ENCODE measurements at regions not wholly inside any gene's neighbourhood (a gene's known extent, or its start where the extent isn't known, plus 50 kb on each side); places are given as distances from the start of the nearest gene placed in this dataset.

GRCh38 chr5:174376726-174377373, 331.3 kb downstream of the NSG2 start:
- Histone ChIP-seq H3K27me3 (no peaks in the 10 kb centered on the region), H3K9me3 (no peaks in the 10 kb centered on the region), H3K27ac (no peak overlapping the region), H3K36me3 (no peaks in the 10 kb centered on the region), H3K4me1 (no peaks in the 10 kb centered on the region), H3K4me3 (no peak overlapping the region)
- TF ChIP-seq CTCF (IDR thresholded peaks at IDR 0.05), result no peak
- no peak for TF ChIP-seq POLR2A (IDR thresholded peaks at IDR 0.05)
- no peak for TF ChIP-seq POLR2AphosphoS5 (IDR thresholded peaks at IDR 0.05)
- DNase-seq (ENCODE audit: low spot score in 2 of 2), result no peak
- intact Hi-C loops (cut with DNase I; ENCODE audit: low total_unique reads), result no loop called here

- no peak for DNase-seq (ENCODE audit: low spot score in 2 of 2)
- no peaks in the 10 kb centered on the region for H3K36me3 ChIP-seq
- intact Hi-C loops (cut with DNase I; ENCODE audit: low total_unique reads), result no loop called here
- H3K4me3 ChIP-seq, result no peak overlapping the region
- TF ChIP-seq CTCF (IDR thresholded peaks at IDR 0.05), result no peak
- TF ChIP-seq POLR2A (IDR thresholded peaks at IDR 0.05), result no peak
- TF ChIP-seq POLR2AphosphoS5 (IDR thresholded peaks at IDR 0.05), result no peak
- no peaks in the 10 kb centered on the region for H3K4me1 ChIP-seq
- no peaks in the 10 kb centered on the region for H3K27me3 ChIP-seq
- no peak overlapping the region for H3K27ac ChIP-seq
- H3K9me3 ChIP-seq, result no peaks in the 10 kb centered on the region
These were observed 332.8 kb downstream of the NSG2 start for GRCh38 chr5:174378121-174378874.

GRCh38 chr5:174380311-174380710, 334.8 kb downstream of the NSG2 start:
- no peak overlapping the region for H3K4me3 ChIP-seq
- no peaks in the 10 kb centered on the region for H3K9me3 ChIP-seq
- H3K36me3 ChIP-seq, result no peaks in the 10 kb centered on the region
- intact Hi-C loops (cut with DNase I; ENCODE audit: low total_unique reads), result no loop called here
- H3K27me3 ChIP-seq, result peaks cover 0 to 6% of the 10 kb centered on the region in 2 donors
- TF ChIP-seq CTCF (IDR thresholded peaks at IDR 0.05), result no peak
- no peak for TF ChIP-seq POLR2A (IDR thresholded peaks at IDR 0.05)
- no peak for TF ChIP-seq POLR2AphosphoS5 (IDR thresholded peaks at IDR 0.05)
- H3K27ac ChIP-seq, result no peak overlapping the region
- no peaks in the 10 kb centered on the region for H3K4me1 ChIP-seq
- DNase-seq (ENCODE audit: low spot score in 2 of 2), result no peak

- DNase-seq (ENCODE audit: low spot score in 2 of 2), result no peak
- Histone ChIP-seq H3K4me3 (no peak overlapping the region), H3K36me3 (no peaks in the 10 kb centered on the region), H3K9me3 (no peaks in the 10 kb centered on the region), H3K4me1 (no peaks in the 10 kb centered on the region), H3K27ac (no peak overlapping the region), H3K27me3 (peaks cover 0 to 6% of the 10 kb centered on the region in 2 donors)
- intact Hi-C loops (cut with DNase I; ENCODE audit: low total_unique reads), result no loop called here
- no peak for TF ChIP-seq POLR2A (IDR thresholded peaks at IDR 0.05)
- no peak for TF ChIP-seq POLR2AphosphoS5 (IDR thresholded peaks at IDR 0.05)
- no peak for TF ChIP-seq CTCF (IDR thresholded peaks at IDR 0.05)
These were observed 335.7 kb downstream of the NSG2 start for GRCh38 chr5:174381241-174381640.
